OCI-LY3 (cell line): ENCODE measurements at regions not wholly inside any gene's neighbourhood (a gene's known extent, or its start where the extent isn't known, plus 50 kb on each side); places are given as distances from the start of the nearest gene placed in this dataset.
"Not testable (repeated sequence)": the region's sequence is repeated elsewhere in the genome, so short reads cannot be mapped to it uniquely, and the experiment has no call there.

ENCODE experiments used
- H2AFZ ChIP-seq: fragments of 200-600, 300-600 bp; shearing (Covaris generic); 2 replicates; pipeline ENCODE4 v1.6.0; 2014; ENCODE audit warnings: antibody characterized with exemption, low read depth, low read length
- H3K27ac ChIP-seq: fragments of 200-600, 300-600 bp; sonication (generic); 2 replicates; pipeline ENCODE4 v1.5.1; 2014; ENCODE audit warnings: mild to moderate bottlenecking, low read length, moderate library complexity, mixed read lengths
- H3K27me3 ChIP-seq: fragments of 200-600, 300-600 bp; sonication (generic); 2 replicates; pipeline ENCODE4 v1.6.1; 2014; ENCODE audit warnings: low read depth, low read length, mixed read lengths
- H3K36me3 ChIP-seq: fragments of 200-600, 300-600 bp; sonication (generic); replicated peaks from 2 replicates; pipeline ENCODE3; 2014; ENCODE audit warnings: low read depth, low read length, mixed read lengths
- H3K4me1 ChIP-seq: fragments of 300-600, 200-600 bp; sonication (generic); 2 replicates; pipeline ENCODE4 v1.6.1; 2014; ENCODE audit warnings: low read length, mixed read lengths
- H3K4me2 ChIP-seq: fragments of 200-600, 300-600 bp; sonication (generic); 2 replicates; pipeline ENCODE4 v1.6.1; 2014; ENCODE audit warnings: low read length, mixed read lengths
- H3K4me3 ChIP-seq: fragments of 300-600, 200-600 bp; sonication (generic); 2 replicates; pipeline ENCODE4 v1.5.1; 2014; ENCODE audit warnings: antibody characterized with exemption, mild to moderate bottlenecking, low read length, moderate library complexity
- H3K79me2 ChIP-seq: fragments of 300-600, 200-600 bp; shearing (Covaris generic); 2 replicates; pipeline ENCODE4 v1.6.1; 2014; ENCODE audit warnings: mild to moderate bottlenecking, low read length, mixed read lengths
- H3K9ac ChIP-seq: fragments of 300-600, 200-600 bp; shearing (Covaris generic); 2 replicates; pipeline ENCODE4 v1.6.0; 2014; ENCODE audit warnings: mild to moderate bottlenecking, low read length, moderate library complexity
- H3K9me3 ChIP-seq: fragments of 200-600, 300-600 bp; shearing (Covaris generic); 2 replicates; pipeline ENCODE4 v1.6.1; 2014; ENCODE audit warnings: low read length, mixed read lengths; ENCODE audit not compliant: insufficient read depth
- H4K20me1 ChIP-seq: fragments of 200-600, 300-600 bp; sonication (generic); 2 replicates; pipeline ENCODE4 v1.6.1; 2016; ENCODE audit warnings: low read length, mixed read lengths; ENCODE audit not compliant: insufficient read depth

- H4K20me1 ChIP-seq, H3K79me2 ChIP-seq, H3K4me1 ChIP-seq, H2AFZ ChIP-seq, H3K27me3 ChIP-seq, H3K9me3 ChIP-seq, H3K36me3 ChIP-seq, H3K27ac ChIP-seq, H3K4me2 ChIP-seq, H3K9ac ChIP-seq, H3K4me3 ChIP-seq: not testable (repeated sequence)
Measured at GRCh38 chr15:20306497-20307106, 235.0 kb downstream of the GOLGA6L6 start.

GRCh38 chr15:20305912-20306311 lies 235.7 kb downstream of the GOLGA6L6 start:
- H2AFZ ChIP-seq, H3K4me2 ChIP-seq, H4K20me1 ChIP-seq, H3K9ac ChIP-seq, H3K79me2 ChIP-seq, H3K9me3 ChIP-seq, H3K4me3 ChIP-seq, H3K27me3 ChIP-seq, H3K4me1 ChIP-seq, H3K27ac ChIP-seq, H3K36me3 ChIP-seq: not testable (repeated sequence)

GRCh38 chr15:20305015-20305465 lies 236.6 kb downstream of the GOLGA6L6 start:
- H3K9ac ChIP-seq, H3K9me3 ChIP-seq, H2AFZ ChIP-seq, H3K27ac ChIP-seq, H3K36me3 ChIP-seq, H3K4me1 ChIP-seq, H3K4me2 ChIP-seq, H3K4me3 ChIP-seq, H3K27me3 ChIP-seq, H4K20me1 ChIP-seq, H3K79me2 ChIP-seq: not testable (repeated sequence)

GRCh38 chr15:20304282-20305014 lies 237.2 kb downstream of the GOLGA6L6 start:
- H3K79me2 ChIP-seq, H2AFZ ChIP-seq, H3K36me3 ChIP-seq, H3K4me1 ChIP-seq, H3K9me3 ChIP-seq, H3K4me3 ChIP-seq, H3K9ac ChIP-seq, H3K27ac ChIP-seq, H3K27me3 ChIP-seq, H4K20me1 ChIP-seq, H3K4me2 ChIP-seq: not testable (repeated sequence)

GRCh38 chr15:20303248-20304171 lies 238.1 kb downstream of the GOLGA6L6 start:
- not testable (repeated sequence) for H3K79me2 ChIP-seq, H3K4me2 ChIP-seq, H3K27me3 ChIP-seq, H3K27ac ChIP-seq, H3K4me1 ChIP-seq, H2AFZ ChIP-seq, H4K20me1 ChIP-seq, H3K9me3 ChIP-seq, H3K36me3 ChIP-seq, H3K4me3 ChIP-seq, H3K9ac ChIP-seq

GRCh38 chr15:20302141-20303069 lies 239.2 kb downstream of the GOLGA6L6 start:
- H3K27ac ChIP-seq, H2AFZ ChIP-seq, H3K27me3 ChIP-seq, H3K4me3 ChIP-seq, H4K20me1 ChIP-seq, H3K4me1 ChIP-seq, H3K36me3 ChIP-seq, H3K4me2 ChIP-seq, H3K9me3 ChIP-seq, H3K79me2 ChIP-seq, H3K9ac ChIP-seq: not testable (repeated sequence)

GRCh38 chr15:20301471-20302081 lies 240.0 kb downstream of the GOLGA6L6 start:
- H3K9ac ChIP-seq, H3K36me3 ChIP-seq, H3K27me3 ChIP-seq, H3K4me3 ChIP-seq, H2AFZ ChIP-seq, H3K9me3 ChIP-seq, H4K20me1 ChIP-seq, H3K4me1 ChIP-seq, H3K27ac ChIP-seq, H3K4me2 ChIP-seq, H3K79me2 ChIP-seq: not testable (repeated sequence)

- H3K27ac ChIP-seq, H3K4me3 ChIP-seq, H3K27me3 ChIP-seq, H3K9ac ChIP-seq, H3K9me3 ChIP-seq, H3K36me3 ChIP-seq, H2AFZ ChIP-seq, H3K4me2 ChIP-seq, H3K4me1 ChIP-seq, H4K20me1 ChIP-seq, H3K79me2 ChIP-seq: not testable (repeated sequence)
Measured at GRCh38 chr15:20301041-20301390, 240.6 kb downstream of the GOLGA6L6 start.
